ENCODE measurements at regions not wholly inside any gene's neighbourhood (a gene's known extent, or its start where the extent isn't known, plus 50 kb on each side); places are given as distances from the start of the nearest gene placed in this dataset.

DNA sequence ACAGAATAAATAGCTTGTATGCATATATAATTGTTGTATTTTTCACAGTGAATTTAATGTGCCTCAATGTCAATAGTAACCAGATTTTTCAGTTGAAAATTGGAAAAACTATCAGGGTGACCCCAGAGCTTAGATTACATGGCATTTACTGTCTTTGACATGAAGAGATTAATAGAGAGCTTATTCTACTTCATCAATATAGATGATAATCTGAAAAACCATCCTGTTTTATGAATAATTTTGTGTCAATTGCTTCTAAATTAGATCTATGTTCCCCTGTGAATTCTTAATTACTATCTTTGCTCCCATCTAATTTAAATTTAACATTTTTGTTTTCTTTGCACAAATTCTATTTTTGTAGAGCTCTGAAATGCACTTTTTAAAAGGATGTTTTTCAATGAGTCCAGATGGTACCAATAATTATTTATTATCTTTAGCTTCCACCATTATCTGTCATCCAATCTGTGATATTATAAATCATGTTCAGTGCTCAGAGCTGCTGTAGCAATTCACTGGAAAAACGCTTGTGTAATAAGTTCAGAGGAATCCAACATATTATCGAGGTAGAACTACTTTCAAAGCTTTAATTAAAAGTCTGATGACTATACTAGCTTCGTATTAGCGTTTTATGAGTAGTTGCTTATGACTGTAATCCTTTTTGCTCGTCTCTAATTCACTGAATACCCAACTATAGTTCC lies 291.4 kb downstream of the JRKL start:
- BruUV-seq (replicated peaks), result no TSS peak
- Histone ChIP-seq H3K27me3 (ENCODE audit: control insufficient read depth in 2 of 2, insufficient read depth in 2 of 2, low read length in 2 of 2) (no peaks in the 10 kb centered on the region), H4K20me1 (replicated peaks; ENCODE audit: control insufficient read depth, insufficient read depth, low read length) (no peaks in the 10 kb centered on the region), H3K9me1 (ENCODE audit: control insufficient read depth, insufficient read depth, low read length) (no peaks in the 10 kb centered on the region), H3K36me3 (ENCODE audit: control insufficient read depth, insufficient read depth, low read length) (no peaks in the 10 kb centered on the region), H3K9me3 (replicated peaks; ENCODE audit: control insufficient read depth, insufficient read depth, low read depth, low read length) (no peaks in the 10 kb centered on the region), H3K79me2 (ENCODE audit: control insufficient read depth, insufficient read depth, low read length) (no peaks in the 10 kb centered on the region), H3K4me3 (no peak overlapping the region), H3K4me1 (replicated peaks in 1 of 2; ENCODE audit: control insufficient read depth in 2 of 2, insufficient read depth in 2 of 2, low read length in 2 of 2) (no peaks in the 10 kb centered on the region), H2AFZ (ENCODE audit: low read depth, low read length) (no peak overlapping the region), H3K4me2 (ENCODE audit: insufficient read depth, low read length) (no peak overlapping the region), H3K27ac (ENCODE audit: extremely low read depth, low read depth, low read length) (no peak overlapping the region), H3K9ac (ENCODE audit: insufficient read depth in 1 of 2, low read depth in 2 of 2, low read length in 2 of 2) (no peak overlapping the region)
- POLR2A ChIA-PET, result interaction anchor here (0.7 kb wide), 1 partner anchor 9 kb away, joined by 3 read pairs; no protein-coding TSS in a partner anchor
- TF ChIP-seq ZNF766 (CRISPR knock-in tag; conservative IDR thresholded peaks at IDR 0.05) (no peak), ZNF79 (CRISPR knock-in tag; IDR thresholded peaks at IDR 0.05; ENCODE audit: low read depth) (no peak), ZNF561 (CRISPR knock-in tag; conservative IDR thresholded peaks at IDR 0.05) (no peak)
- in situ Hi-C loops (cut with MboI), result no loop called here
- ATAC-seq (no peak), FAIRE-seq (no peak), DNase-seq (ENCODE audit: extremely low read depth in 1 of 4, low spot score in 3 of 4) (no peak)
- 7% methylated on average over 5 of the region's 5 CpGs for WGBS (ENCODE audit: insufficient coverage, low coverage, missing lambda C conversion rate)
- intact Hi-C loops (cut with micrococcal nuclease), result no loop called here
- CTCF ChIA-PET (ENCODE audit: low intra/inter-chr PET ratio), result no interaction called here

DNA sequence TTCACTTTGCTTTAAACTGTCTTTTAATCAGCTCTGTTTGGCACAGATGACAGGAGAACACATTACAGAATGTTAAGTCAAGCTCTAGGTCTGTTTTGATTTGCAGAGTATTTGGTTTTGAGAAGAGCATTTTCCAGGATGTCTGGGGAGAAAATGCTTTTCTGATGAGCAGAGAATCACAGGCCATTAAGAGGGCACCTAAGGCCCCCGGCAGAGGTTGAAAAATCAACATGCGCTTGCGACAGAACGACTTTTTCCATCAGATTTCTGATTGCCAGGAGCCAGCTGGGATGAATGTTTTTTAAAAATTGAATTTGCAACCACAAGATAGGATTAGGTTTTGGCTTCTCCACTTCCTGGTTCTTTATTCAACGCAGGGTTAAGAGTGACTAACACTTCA lies 304.5 kb downstream of the JRKL start:
- Histone ChIP-seq H3K4me1 (replicated peaks in 1 of 2; ENCODE audit: control insufficient read depth in 2 of 2, insufficient read depth in 2 of 2, low read length in 2 of 2) (no peaks in the 10 kb centered on the region), H3K9ac (ENCODE audit: insufficient read depth in 1 of 2, low read depth in 2 of 2, low read length in 2 of 2) (no peak overlapping the region), H3K4me3 (no peak overlapping the region), H3K79me2 (ENCODE audit: control insufficient read depth, insufficient read depth, low read length) (no peaks in the 10 kb centered on the region), H3K4me2 (ENCODE audit: insufficient read depth, low read length) (no peak overlapping the region), H3K9me1 (ENCODE audit: control insufficient read depth, insufficient read depth, low read length) (no peaks in the 10 kb centered on the region), H3K9me3 (replicated peaks; ENCODE audit: control insufficient read depth, insufficient read depth, low read depth, low read length) (no peaks in the 10 kb centered on the region), H4K20me1 (replicated peaks; ENCODE audit: control insufficient read depth, insufficient read depth, low read length) (no peaks in the 10 kb centered on the region), H3K27me3 (ENCODE audit: control insufficient read depth in 2 of 2, insufficient read depth in 2 of 2, low read length in 2 of 2) (no peaks in the 10 kb centered on the region), H3K27ac (ENCODE audit: extremely low read depth, low read depth, low read length) (no peak overlapping the region), H2AFZ (ENCODE audit: low read depth, low read length) (no peak overlapping the region), H3K36me3 (ENCODE audit: control insufficient read depth, insufficient read depth, low read length) (no peaks in the 10 kb centered on the region)
- BruUV-seq (replicated peaks), result no TSS peak
- intact Hi-C loops (cut with micrococcal nuclease) (no loop called here), in situ Hi-C loops (cut with MboI) (no loop called here)
- FAIRE-seq (no peak), ATAC-seq (no peak), DNase-seq (ENCODE audit: extremely low read depth in 1 of 4, low spot score in 3 of 4) (no peak)
- CTCF ChIA-PET (ENCODE audit: low intra/inter-chr PET ratio), result no interaction called here
- POLR2A ChIA-PET, result no interaction called here
- 39% methylated on average over 5 of the region's 5 CpGs for WGBS (ENCODE audit: insufficient coverage, low coverage, missing lambda C conversion rate)
- TF ChIP-seq, protein P1, sequence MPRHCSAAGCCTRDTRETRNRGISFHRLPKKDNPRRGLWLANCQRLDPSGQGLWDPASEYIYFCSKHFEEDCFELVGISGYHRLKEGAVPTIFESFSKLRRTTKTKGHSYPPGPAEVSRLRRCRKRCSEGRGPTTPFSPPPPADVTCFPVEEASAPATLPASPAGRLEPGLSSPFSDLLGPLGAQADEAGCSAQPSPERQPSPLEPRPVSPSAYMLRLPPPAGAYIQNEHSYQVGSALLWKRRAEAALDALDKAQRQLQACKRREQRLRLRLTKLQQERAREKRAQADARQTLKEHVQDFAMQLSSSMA (CRISPR knock-in tag; IDR thresholded peaks at IDR 0.05), result no peak
- TF ChIP-seq SLC30A9 (CRISPR knock-in tag; IDR thresholded peaks at IDR 0.05) (no peak), ZNF76 (CRISPR knock-in tag; IDR thresholded peaks at IDR 0.05; ENCODE audit: borderline replicate concordance) (no peak), ARHGAP35 (IDR thresholded peaks at IDR 0.05; ENCODE audit: partially characterized antibody) (no peak), ZNF766 (CRISPR knock-in tag; conservative IDR thresholded peaks at IDR 0.05) (no peak), NR4A1 (CRISPR knock-in tag; IDR thresholded peaks at IDR 0.05) (no peak), NR4A1 (tag; IDR thresholded peaks at IDR 0.05) (no peak)
- TF ChIP-seq, protein P2, sequence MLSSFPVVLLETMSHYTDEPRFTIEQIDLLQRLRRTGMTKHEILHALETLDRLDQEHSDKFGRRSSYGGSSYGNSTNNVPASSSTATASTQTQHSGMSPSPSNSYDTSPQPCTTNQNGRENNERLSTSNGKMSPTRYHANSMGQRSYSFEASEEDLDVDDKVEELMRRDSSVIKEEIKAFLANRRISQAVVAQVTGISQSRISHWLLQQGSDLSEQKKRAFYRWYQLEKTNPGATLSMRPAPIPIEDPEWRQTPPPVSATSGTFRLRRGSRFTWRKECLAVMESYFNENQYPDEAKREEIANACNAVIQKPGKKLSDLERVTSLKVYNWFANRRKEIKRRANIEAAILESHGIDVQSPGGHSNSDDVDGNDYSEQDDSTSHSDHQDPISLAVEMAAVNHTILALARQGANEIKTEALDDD (IDR thresholded peaks at IDR 0.05), result no peak

Data from K562 (cell line).